NCI-H2196 (cell line): ENCODE measurements at regions not wholly inside any gene's neighbourhood (a gene's known extent, or its start where the extent isn't known, plus 50 kb on each side); places are given as distances from the start of the nearest gene placed in this dataset.
A peak's percentile ranks its signal among the peaks of the same experiment; 100 is the strongest.
"Not testable (repeated sequence)": the region's sequence is repeated elsewhere in the genome, so short reads cannot be mapped to it uniquely, and the experiment has no call there.

Experiments
- DNase-seq: peaks from one replicate; lab custom pipeline; 2025; ENCODE audit not compliant: unreplicated experiment; lab: John Stamatoyannopoulos, UW

DNA sequence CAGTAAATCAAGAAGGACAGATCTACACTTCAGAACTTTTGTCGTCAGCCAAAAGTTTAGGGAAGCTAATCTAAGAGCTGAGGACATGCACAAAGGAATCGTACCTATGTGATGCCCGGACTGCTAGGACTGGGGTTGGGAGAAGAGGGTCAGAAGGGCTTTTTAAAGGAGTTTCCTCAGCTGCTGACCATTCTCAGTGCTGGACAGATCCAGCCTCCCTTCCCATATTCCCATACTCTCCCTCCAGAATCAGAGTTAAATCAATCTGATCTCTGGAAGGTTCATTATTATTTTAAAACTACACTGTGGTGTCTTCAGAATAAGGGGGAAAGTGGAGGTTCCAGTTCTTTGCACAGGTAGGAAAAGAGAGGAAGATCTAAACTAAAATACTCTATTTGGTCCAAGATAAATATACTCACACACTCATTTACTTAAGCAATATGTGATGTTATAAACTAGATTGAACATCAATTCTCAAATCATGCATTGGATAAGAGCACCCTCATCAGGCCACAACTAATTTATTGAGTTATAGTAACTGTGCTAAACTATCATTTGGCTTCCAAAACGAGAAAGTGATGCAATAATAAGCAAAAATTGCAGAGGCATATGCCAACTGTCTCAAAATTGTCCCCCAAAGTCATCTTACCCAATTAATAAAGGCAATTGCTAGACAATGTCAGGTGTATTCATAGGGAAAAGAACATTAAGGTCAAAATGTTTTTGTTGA is 124.7 kb downstream of the HNRNPD start:
- no peak for DNase-seq

DNA sequence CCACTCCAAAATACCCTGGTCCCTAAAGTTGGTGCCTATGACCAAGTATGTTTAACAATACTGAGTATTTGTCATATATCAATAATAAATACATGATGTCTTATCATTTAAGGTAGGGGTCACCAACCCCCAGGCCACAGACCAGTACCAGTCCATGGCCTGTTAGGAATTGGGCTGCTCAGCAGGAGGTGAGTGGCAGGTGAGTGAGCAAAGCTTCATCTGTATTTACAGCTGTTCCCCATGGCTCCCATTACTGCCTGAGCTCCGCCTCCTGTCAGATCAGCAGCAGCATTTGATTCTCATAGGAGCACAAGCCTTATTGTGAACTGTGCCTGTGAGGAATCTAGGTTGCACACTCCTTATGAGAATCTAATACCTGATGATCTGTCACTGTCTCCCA is 126.2 kb downstream of the HNRNPD start:
- DNase-seq = no peak

DNA sequence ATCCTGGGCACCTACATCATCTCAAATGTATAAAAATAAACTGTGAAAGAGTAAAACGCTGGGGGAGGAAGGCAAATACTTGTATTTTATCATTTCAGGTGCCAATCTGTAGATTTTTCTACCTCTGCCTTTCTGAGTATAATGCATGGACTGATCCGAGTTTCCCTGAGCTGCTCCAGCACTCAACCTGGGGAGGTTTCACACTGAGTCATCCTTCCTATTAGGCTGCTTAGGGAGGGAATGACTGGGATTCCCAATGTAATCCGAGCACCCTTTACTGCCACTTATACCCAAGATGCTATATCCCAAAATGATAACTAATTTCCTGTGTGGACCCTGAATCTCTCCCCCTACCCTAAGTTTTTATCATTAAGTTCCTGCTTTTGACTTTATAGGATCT is 126.6 kb downstream of the HNRNPD start:
- no peak for DNase-seq

DNA sequence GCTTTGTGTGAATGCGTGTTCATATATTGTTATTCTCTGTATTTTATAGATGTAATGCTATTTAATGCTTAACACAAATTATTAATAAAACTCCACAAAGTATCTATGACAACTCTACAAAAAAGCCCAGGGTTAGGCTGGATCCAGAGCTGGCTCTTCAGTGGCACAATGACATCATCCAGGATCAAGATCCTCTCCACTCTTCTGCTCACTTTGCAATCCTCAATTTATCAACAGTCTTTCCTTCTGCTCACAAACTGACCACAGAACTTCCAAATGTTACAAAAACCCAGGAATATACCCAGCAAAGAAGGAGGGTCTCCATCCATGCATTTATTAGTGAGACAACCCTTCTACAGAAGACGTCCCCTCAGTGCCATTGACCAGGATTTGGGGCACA is 132.3 kb downstream of the HNRNPD start:
- DNase-seq = no peak

DNA sequence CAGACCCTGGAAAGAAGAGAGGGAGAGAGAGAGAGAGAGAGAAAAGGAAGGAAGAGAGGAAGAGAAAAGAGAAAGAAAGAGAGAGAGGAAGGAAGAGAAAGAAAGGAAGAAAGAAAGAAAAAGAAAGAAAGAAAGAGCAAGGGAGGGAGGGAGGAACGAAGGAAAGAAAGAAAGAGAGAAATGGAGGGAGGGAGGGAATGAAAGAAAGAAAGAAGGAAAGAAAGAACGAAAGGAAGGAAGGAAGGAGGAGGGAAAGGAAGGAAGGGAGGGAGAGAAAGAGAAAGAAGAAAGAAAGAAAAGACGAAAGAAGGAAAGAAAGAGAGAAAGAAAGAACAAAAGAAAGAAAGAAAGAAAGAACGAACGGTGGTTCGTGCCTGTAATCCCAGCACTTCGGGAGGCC is 133.4 kb downstream of the HNRNPD start:
- no peak for DNase-seq

DNA sequence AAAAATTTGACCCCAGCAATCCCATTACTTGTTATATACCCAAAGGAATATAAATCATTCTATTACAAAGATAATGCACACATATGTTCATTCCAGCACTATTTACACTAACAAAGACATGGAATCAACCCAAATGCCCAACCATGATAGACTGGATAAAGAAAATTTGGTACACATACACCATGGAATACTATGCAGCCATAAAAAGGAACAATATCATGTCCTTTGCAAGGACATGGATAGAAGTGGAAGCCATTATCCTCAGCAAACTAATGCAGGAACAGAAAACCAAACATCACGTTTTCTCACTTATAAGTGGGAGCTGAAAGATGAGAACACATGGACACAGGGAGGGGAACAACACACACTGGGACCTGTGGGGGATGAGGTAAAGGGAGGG is 136.6 kb downstream of the HNRNPD start:
- not testable (repeated sequence) for DNase-seq

DNA sequence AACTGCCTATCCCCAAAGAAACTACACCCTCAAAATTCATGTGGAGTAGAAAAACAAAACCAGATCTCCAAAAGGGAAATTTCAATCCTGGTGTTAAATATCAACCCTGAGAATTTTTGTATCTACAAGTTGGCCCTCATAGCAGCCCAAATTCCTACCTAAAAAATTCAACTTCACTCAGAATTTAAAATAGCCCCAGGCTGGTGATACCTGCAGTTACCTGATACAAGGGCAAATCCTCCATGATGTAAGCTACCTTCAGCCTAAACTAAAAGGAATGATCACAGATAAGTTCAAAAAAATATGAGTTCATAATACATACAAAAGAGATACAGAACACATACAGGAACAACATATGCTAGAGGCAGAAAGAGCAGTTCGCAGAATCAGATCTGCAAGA is 138.4 kb downstream of the HNRNPD start:
- DNase-seq = no peak

DNA sequence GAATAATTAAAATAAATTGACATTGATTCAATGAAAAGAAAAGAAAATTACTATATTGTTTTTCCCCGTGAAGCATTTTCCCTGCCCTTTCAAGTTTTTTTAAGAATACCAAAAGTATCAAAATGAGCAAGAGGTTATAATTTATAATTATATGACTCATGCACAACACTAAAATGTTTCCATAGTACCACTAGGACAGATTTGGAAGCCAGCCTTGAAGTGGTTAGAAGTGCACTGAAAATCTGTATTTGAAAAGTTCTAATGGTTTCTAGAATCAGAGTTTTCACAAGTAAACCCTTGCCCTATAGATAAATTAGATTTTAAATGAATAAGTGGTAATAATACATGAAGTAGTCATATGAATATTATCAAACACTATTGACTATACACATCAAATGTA is 140.9 kb downstream of the HNRNPD start:
- DNase-seq = no peak

DNA sequence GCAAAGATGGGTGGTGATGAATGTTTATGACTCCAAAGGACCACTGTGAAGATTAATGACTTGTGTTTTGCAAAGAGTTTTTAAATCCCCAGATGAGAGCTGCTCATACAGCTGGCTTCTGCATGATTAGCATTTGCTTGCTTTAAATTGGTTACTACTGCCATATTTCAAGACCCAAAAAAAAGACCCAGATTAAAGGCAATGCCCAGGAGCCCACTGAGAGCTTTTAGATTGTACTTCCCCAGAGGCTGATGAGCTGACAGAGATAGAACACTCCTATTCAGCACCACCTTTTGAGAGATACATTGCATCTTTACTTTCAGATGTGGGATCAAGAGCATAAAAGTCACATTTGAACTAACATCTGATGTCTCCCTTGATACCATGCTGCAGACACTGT is 142.0 kb downstream of the HNRNPD start:
- no peak for DNase-seq

DNA sequence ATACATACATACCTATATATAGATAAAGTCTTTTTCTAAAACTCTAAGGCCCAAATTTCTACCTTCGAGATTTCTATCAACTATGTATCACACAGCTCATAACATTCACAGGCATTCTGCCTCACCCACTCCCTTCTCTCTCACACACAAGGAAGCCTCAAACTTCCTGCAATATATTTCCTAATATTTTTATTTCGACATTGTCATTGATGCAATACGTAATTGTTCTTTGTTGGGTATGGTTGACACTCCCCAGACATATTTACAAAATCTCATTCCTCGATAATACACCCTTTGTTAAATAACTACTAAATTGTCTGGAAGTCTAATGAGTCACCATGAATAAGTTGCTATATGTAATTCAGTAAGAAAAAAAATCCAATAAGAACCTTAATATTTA is 143.5 kb downstream of the HNRNPD start:
- DNase-seq = no peak

DNA sequence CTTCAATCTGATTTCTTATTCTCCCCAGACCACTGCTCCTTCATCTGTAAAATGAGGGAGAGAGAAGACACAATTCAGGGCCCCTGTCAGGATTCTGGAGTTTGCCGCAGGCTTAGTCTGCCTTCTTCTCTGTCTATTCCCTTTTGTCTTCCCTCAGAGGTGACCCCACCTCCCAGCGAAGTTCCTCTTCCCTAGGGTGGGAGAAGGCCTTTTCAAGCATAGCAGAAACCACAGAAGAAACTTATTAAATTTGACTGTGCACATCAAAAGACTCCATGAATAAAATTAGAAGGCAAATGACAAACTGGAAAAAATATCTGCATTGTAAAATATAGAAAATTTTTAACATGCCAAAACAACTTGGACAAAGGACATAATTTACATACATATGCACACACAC is 148.8 kb downstream of the HNRNPD start:
- no peak for DNase-seq

DNA sequence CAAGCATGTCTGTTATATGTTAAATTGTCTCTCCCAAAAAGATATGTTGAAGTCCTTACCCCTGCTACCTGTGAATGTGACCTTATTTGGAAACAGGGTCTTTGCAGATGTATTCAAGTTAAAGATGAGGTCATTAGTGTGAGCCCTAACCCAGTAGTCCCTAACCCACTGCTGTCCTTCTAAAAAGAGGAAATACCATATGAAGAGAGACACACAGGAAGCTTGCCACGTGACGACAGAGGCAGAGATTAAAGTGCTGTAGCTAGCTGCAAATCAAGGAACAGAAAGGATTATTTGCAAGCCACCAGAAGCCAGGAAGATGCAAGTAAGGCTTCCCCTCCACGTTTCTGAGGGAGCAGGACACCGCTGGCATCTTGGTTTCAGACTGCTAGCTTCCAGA is 150.1 kb downstream of the HNRNPD start:
- DNase-seq = no peak

DNA sequence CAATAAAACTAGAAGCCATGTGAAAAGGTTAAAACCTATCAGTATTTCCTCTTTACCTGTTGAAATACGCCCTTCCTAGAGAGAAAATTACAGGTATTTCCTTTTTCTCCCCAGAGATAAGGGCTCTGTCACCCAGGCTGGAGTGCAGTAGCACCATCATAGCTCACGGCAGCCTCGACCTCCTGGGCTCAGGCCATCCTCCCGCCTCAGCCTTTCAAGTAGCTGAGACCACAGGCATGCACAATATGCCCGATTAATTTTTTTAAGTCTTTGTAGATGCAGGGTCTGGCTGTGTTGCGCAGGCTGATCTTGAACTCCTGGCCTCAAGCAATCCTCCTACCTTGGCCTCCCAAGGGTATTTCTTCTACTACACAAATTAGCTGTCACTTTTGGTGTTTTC is 154.4 kb downstream of the HNRNPD start:
- no peak for DNase-seq

DNA sequence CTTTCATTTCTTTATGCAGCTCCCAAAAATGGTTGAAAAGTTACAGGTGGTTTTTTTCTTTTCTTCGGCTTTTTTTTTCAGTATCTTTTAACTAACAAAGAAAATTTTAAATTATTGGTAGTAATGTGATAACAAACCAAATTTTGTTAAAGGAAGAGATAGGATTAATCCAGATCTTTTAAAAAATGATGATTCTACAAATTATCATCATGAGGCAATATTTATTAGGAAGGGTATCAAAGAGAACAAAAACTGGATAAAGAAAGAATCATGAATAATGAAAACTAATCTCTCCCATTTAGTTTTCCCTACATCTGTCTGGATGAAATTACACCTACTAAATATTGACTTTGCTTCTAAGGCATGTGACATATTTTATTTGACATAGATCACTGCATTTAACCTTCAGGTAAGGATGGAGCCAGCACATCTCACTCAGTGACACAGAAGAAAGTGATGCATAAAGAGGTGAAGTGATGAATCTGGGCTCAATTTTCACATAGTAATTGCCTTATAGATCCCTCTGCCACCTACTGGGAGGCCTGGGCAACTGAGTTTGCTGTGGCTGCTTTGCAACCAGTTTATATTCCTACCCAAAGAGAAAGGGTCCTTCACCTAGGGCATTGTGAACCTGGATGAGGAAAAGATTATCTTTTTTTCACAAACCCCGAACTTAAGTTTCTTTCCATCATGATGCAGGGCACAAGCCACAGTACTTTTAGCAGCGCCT is 155.6 kb downstream of the HNRNPD start:
- DNase-seq = no peak

DNA sequence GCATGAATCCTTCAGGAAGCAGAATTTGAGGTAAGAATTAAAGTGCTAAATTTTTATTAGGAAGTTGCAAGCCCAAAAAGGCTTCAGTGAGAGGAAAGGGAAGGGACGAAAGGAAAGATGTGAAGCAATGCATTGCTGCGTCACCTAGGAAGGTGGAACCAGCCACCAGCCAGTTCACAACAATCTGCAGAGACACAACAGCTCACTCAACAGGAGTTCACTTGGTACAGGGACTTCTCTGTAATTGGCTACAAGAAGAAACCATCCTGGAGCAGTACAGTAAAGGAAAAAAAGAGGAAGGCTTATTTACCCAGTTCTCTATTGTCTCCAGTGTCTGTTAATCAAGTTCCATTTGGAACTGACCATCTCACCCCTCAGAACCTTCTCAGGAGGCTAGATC is 157.6 kb downstream of the HNRNPD start:
- DNase-seq = no peak

DNA sequence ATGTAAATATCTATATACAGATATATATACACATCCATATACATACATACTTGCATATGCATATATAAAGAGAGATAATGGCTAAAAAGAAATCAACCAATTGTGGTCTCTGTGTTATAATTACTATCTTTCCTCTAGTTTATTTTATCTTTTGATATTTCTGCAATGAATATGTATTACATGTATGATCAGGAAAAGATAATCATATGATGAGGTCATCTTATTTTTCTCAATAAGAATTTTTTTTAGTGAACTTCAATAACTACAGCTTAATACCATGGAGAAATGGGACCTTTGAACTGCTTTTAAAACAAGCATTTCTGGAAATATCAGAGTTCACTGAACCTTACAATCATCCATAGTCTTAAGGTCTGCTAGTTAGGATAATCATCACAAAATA is 158.0 kb downstream of the HNRNPD start:
- DNase-seq = no peak

DNA sequence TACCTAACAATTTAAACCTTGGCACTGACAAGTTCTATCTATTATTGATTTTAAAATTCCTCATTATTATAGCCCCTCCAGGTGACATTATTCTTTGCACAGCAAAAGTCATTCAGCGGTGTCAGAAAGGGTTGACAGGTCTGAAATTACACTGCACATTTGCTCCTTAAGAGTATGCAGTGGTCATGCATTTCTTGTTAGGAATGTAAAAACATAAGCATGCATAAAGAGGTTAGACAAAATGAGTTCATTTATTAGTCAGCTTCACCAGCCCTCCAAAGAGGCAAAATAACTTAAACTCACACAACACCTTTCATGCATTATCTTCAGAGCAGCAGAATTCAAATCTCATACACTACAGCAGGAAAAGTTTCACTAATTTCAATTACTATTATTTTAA is 158.8 kb downstream of the HNRNPD start:
- no peak for DNase-seq

DNA sequence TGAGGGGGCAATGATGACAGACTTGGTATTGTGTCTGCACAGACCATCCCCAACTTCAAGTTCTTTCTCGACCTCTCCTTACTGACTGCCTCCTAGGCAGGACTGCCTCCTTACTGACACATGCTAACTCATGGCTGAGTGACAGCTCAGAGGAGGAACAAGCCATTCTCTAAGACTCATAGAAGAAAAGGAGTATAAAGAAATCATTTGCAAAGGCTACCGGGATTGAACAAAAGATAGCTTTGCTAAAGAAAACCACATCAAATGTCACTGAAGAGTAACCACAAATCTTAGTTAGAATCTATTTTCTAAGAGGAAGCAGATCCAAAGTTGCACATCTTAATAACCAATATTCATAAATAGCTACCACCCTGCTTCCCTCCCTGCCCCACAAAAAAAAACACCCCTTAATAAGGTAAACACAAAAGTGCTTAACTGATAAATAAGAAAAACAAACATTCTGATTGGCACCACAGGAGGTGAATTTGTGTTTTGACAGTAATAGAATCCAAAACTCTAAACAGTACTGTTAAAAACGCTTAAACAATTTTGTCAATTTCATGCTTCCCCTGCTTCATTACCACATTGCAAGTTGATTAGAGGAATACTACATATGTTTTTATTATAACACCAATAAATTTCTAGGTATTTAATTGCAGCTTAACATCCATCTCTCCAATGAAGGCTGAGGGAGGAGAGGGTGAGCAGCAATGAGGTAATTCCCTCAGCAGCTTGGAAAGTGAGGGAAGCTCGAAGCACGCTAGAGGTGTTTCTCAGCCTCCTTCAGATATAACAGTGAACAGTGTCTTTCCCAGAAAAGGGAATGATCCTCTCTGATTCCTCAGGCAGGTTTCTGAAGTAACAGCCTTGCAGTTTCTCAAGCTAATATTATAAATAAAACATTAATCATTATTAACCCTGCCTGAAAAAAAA is 160.0 kb downstream of the HNRNPD start:
- no peak for DNase-seq

DNA sequence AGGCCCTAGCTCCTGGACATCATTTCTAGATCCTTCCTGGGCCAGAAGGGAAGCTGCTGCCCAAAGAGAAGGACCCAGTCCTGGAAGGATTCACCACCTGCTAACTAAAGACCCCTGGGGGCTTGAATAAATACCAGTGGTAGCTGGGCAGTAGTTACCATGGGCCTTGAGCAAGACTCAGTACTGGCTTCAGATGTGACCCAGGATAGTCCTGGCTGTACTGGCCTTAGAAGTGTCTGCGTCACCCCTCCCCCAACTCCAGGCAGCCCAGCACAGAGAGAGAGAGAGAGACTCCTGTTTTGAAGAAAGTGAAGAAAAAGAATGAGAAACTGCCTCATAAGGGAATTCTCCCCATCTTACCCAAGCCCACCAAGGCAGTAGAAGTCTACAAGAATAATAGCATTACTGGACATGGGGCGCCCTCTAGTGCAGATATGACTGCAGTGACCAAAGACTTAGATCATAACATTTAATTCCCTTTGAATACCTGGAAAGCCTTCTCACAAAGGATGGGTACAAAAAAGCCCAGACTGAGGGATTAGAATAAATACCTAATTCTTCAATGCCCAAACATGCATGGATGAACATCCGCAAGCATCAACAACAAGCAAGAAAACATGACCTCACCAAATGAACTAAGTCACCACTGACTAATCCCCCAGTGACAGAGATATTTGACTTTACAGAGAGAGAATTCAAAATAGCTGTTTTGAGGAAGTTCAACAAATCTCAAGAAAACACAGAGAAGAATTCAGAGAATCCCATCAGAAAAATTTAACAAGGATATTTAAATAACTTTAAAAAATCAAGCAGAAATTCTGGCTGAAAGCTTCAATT is 171.8 kb downstream of the HNRNPD start:
- DNase-seq = peak; percentile 36

DNA sequence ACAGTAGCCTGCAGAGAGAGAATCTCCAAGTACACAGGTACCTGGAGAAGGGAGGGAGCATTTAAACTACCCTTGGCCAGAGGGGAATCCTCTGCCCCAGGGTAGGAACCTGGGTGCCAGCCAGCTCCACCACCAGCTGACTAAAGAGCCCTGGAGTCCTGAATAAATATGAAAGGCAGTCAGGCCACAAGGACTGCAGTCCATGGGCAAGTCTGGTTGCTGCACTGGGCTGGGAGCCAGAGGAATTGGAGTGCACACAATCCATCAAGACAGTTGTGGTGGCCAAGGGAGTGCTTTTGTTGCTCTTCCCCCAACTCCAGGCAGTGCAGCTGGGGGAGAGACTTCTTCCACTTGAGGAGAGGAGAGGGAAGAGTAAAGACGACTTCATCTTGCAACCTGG is 172.5 kb downstream of the HNRNPD start:
- DNase-seq = peak; percentile 58

DNA sequence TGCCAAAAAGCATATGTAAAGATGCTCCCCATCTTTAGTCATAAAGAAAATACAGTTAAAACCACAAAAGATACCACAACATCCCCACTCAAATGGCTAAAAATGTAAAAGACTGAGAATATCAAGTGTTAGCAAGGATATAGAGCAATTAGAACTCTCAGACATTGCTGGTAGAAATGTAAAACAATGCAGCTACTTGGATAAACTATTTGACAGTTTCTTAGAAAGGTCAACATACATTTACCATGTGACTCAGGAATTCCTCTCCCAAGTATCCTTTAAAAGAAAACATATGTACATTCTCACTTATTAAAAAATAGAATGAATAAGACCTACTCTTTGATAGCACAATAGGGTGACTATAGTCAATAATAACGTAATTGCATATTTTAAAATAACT is 173.7 kb downstream of the HNRNPD start:
- no peak for DNase-seq
